SK-N-SH treated with all-trans-retinoic acid at 6 μM for 48 hours (cell line): ENCODE measurements at regions not wholly inside any gene's neighbourhood (a gene's known extent, or its start where the extent isn't known, plus 50 kb on each side); places are given as distances from the start of the nearest gene placed in this dataset.

Source experiments
- RARB ChIP-seq: fragments of 250-450 bp; sonication (Bioruptor Pico); IDR thresholded peaks from 2 replicates; pipeline ENCODE4 v1.8.0; 2021; ENCODE audit warnings: mild to moderate bottlenecking, moderate library complexity
- SNAI2 ChIP-seq: fragments of 250-450 bp; sonication (Bioruptor Pico); IDR thresholded peaks from 2 replicates; pipeline ENCODE4 v1.5.0; 2020; ENCODE audit warnings: mild to moderate bottlenecking, moderate library complexity
- ZNF565 ChIP-seq: fragments of 450-650 bp; formaldehyde crosslinking; conservative IDR thresholded peaks from 2 replicates; pipeline ENCODE4 v1.5.0; 2020; ENCODE audit warnings: low read depth, mild to moderate bottlenecking, moderate library complexity

DNA sequence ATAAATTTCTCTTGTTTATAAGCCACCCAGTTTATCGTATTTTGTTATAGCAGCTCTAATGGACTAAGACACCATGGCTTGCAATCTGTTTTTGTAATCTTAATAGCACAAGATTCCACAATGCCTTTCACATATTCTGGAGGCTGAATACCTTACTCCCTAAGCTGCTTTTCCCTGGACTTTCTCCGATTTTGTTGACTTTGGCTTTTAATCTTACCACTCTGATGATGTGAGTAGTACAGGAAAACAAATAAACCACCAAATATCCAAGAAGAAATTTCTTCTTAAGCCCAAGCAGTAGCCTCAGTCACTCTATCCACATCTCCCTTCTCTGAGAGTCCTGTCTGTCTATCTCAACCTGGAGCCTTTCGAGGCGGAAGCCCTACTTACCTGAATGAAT lies 838.6 kb downstream of the LTN1 start:
- no peak for TF ChIP-seq ZNF565 (CRISPR knock-in tag)
- TF ChIP-seq RARB (CRISPR knock-in tag), result no peak
- TF ChIP-seq SNAI2 (CRISPR knock-in tag), result no peak
